ENCODE measurements at regions not wholly inside any gene's neighbourhood (a gene's known extent, or its start where the extent isn't known, plus 50 kb on each side); places are given as distances from the start of the nearest gene placed in this dataset.

GRCh38 chr5:2036885-2037284 is 154.2 kb upstream of the IRX4 start:
- Histone ChIP-seq H3K4me1 (peaks cover 0 to 14% (median 6%) of the 10 kb centered on the region in 6 donors), H3K36me3 (no peaks in the 10 kb centered on the region), H3K27ac (no peak overlapping the region), H3K9me3 (peaks cover 0 to 14% (median 3%) of the 10 kb centered on the region in 8 donors), H3K27me3 (replicated peaks in 1 of 7) (peaks cover 0 to 74% (median 8%) of the 10 kb centered on the region in 7 donors), H3K4me3 (no peak overlapping the region)
- WGBS, 5 donors = 73 to 81% (median 77%) methylated on average over 6 of the region's 6 CpGs
- DNase-seq = no peak
- TF ChIP-seq POLR2AphosphoS5 (IDR thresholded peaks at IDR 0.05) (no peak), POLR2A (IDR thresholded peaks at IDR 0.05) (no peak), CTCF (IDR thresholded peaks at IDR 0.05 in 8 of 11, conservative IDR thresholded peaks at IDR 0.05 in 3 of 11) (no peak)
- intact Hi-C loops (cut with DNase I; ENCODE audit: low total_unique reads) = no loop called here

DNA sequence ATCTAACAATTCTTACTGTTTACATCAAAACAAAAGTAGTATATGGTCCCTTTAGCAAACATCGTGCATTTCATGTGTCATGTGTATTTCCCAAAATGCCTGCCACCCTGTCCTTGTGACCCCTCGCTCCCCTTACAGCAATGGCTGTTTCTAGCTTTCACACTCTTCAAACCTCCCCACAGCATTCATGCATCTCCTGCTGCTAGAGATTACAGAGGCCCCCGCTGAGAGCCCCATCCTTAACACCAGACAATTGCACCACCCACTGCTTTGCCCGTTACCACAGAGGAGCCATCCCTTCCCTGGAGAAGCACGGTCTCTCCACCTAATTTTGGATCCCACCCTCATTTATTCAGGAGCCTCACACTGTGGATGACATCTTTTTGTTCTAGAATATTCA is 149.7 kb upstream of the IRX4 start:
- WGBS, 5 donors = 51 to 64% (median 54%) methylated on average over 5 of the region's 5 CpGs
- DNase-seq = no peak

GRCh38 chr5:2031581-2031980 is 148.9 kb upstream of the IRX4 start:
- peaks cover 0 to 50% (median 3%) of the 10 kb centered on the region in 7 donors for H3K27me3 ChIP-seq (replicated peaks in 1 of 7)
- no peak overlapping the region for H3K27ac ChIP-seq
- H3K36me3 ChIP-seq = no peaks in the 10 kb centered on the region
- TF ChIP-seq CTCF (IDR thresholded peaks at IDR 0.05 in 8 of 11, conservative IDR thresholded peaks at IDR 0.05 in 3 of 11) = no peak
- no peak for TF ChIP-seq POLR2AphosphoS5 (IDR thresholded peaks at IDR 0.05)
- no peak for TF ChIP-seq POLR2A (IDR thresholded peaks at IDR 0.05)
- no peak for DNase-seq
- 83 to 90% (median 86%) methylated on average over 11 of the region's 11 CpGs for WGBS, 5 donors
- H3K4me3 ChIP-seq = no peak overlapping the region
- intact Hi-C loops (cut with DNase I; ENCODE audit: low total_unique reads) = no loop called here
- H3K4me1 ChIP-seq = no peaks in the 10 kb centered on the region
- H3K9me3 ChIP-seq = peaks cover 0 to 14% (median 3%) of the 10 kb centered on the region in 8 donors

More for the DNA sequence above, 149.7 kb upstream of the IRX4 start:
- no peaks in the 10 kb centered on the region for H3K4me1 ChIP-seq
- peaks cover 0 to 57% (median 6%) of the 10 kb centered on the region in 7 donors for H3K27me3 ChIP-seq (replicated peaks in 1 of 7)
- intact Hi-C loops (cut with DNase I; ENCODE audit: low total_unique reads) = no loop called here
- H3K9me3 ChIP-seq = peaks cover 0 to 14% (median 3%) of the 10 kb centered on the region in 8 donors
- no peaks in the 10 kb centered on the region for H3K36me3 ChIP-seq
- no peak for TF ChIP-seq POLR2A (IDR thresholded peaks at IDR 0.05)
- no peak for TF ChIP-seq POLR2AphosphoS5 (IDR thresholded peaks at IDR 0.05)
- H3K27ac ChIP-seq = no peak overlapping the region
- H3K4me3 ChIP-seq = no peak overlapping the region

DNA sequence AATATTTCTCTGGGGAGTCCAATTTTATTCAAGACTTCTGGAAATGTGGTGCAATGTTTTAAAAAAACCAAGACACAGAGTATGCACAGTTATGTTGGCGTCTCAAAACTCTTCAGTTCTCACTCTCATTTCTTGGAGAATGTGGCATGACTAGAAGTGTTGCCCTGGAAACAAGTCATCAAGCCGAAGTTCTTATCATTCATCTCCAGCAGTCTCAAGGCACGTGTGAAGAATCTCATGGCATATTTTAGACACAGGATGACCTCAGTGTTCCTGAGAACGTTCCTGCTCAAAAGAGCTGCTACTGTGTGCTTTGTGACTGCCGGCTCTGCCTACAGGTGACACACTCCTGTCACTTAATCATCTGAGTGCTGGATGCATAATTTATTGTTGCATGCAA is 147.4 kb upstream of the IRX4 start:
- no peak for DNase-seq
- intact Hi-C loops (cut with DNase I; ENCODE audit: low total_unique reads) = no loop called here

More for the DNA sequence above, 147.4 kb upstream of the IRX4 start:
- peaks cover 0 to 14% (median 3%) of the 10 kb centered on the region in 8 donors for H3K9me3 ChIP-seq
- H3K27ac ChIP-seq = no peak overlapping the region
- peaks cover 0 to 47% (median 0%) of the 10 kb centered on the region in 7 donors for H3K27me3 ChIP-seq (replicated peaks in 1 of 7)
- H3K4me3 ChIP-seq = no peak overlapping the region
- no peaks in the 10 kb centered on the region for H3K36me3 ChIP-seq
- WGBS, 5 donors = 37 to 54% (median 46%) methylated on average over 5 of the region's 5 CpGs
- H3K4me1 ChIP-seq = no peaks in the 10 kb centered on the region
- TF ChIP-seq CTCF (IDR thresholded peaks at IDR 0.05 in 8 of 11, conservative IDR thresholded peaks at IDR 0.05 in 3 of 11) (no peak), POLR2AphosphoS5 (IDR thresholded peaks at IDR 0.05) (no peak), POLR2A (IDR thresholded peaks at IDR 0.05) (no peak)

All from spleen (tissue), 11 donors.